ENCODE measurements at regions not wholly inside any gene's neighbourhood (a gene's known extent, or its start where the extent isn't known, plus 50 kb on each side); places are given as distances from the start of the nearest gene placed in this dataset.

DNA sequence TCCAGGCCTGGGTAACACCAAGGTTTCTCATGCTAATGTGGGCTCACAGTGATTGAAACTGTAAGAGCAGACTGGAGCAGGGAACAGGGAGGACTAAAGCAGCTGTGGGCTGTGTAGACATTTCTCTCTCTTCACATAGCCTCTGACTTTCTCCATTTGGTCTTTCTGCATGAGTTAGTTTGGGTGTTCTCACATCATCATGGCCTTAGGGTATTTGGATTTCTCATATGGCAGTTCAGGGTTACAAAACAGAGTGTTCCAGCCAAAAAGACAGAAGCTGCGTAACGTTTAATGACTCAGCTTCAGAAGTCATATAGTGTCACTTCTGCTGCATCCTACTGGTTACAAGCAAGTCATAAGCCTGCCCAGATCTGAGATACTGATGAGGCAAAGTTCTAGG lies 52.0 kb upstream of the OSBPL8 start:
- no peak for DNase-seq
- Mint-ChIP-seq H3K27me3 (ENCODE audit: low read depth) (no peaks in the 10 kb centered on the region), H3K4me1 (ENCODE audit: low read depth) (no peaks in the 10 kb centered on the region), H3K36me3 (ENCODE audit: insufficient read depth in 2 of 2) (no peaks in the 10 kb centered on the region), H3K27ac (no peak overlapping the region), H3K9me3 (no peaks in the 10 kb centered on the region), H3K4me3 (no peak overlapping the region)
- ATAC-seq (replicated peaks in 1 of 2) = peak in 1 of 2 donors; percentile 19

DNA sequence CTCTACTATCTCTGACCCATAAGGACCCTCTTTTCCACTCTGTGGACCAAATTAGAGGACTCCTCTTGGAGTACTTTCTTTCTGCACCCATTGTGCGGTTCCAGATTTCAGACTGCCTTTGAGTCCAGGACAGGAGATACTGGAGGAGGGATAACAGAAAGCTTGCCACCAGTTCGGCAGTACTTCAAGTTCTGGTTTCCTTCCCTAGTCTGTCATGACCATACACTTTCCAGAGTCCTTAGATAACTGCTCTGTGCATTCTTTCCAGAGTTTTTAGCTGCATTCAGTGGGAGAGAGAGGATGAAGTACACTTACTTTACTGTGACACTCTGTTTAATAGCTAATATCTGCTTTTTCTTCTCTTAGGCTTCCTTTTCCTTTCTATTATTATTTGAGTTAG lies 54.8 kb upstream of the OSBPL8 start:
- DNase-seq = no peak
- ATAC-seq (replicated peaks in 1 of 2) = no peak
- Mint-ChIP-seq H3K4me3 (no peak overlapping the region), H3K27ac (no peak overlapping the region), H3K9me3 (no peaks in the 10 kb centered on the region), H3K27me3 (ENCODE audit: low read depth) (no peaks in the 10 kb centered on the region), H3K4me1 (ENCODE audit: low read depth) (no peaks in the 10 kb centered on the region), H3K36me3 (ENCODE audit: insufficient read depth in 2 of 2) (no peaks in the 10 kb centered on the region)

DNA sequence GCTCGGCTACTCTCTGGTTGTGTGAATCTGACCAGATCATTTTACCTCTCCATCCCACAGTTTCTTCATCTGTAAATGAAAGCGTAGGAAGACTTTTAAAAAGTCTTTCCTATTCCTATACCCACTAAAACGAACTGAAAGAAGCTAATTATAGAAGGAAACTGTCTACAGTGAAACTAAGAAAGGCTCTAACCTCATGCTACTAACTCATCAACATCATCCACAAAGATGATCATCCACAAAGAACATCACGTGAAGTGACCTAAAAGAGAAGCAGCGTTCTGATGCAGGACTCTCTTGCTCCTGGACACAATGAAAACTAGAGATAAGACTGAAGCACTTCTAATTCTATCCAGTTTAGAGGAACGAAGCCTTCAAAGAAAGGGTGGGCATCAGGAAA lies 58.5 kb upstream of the OSBPL8 start:
- DNase-seq (no peak), ATAC-seq (replicated peaks in 1 of 2) (no peak)
- Mint-ChIP-seq H3K4me1 (ENCODE audit: low read depth) (peaks cover 7% of the 10 kb centered on the region), H3K27me3 (ENCODE audit: low read depth) (no peaks in the 10 kb centered on the region), H3K36me3 (ENCODE audit: insufficient read depth in 2 of 2) (no peaks in the 10 kb centered on the region), H3K27ac (no peak overlapping the region), H3K9me3 (no peaks in the 10 kb centered on the region), H3K4me3 (no peak overlapping the region)

DNA sequence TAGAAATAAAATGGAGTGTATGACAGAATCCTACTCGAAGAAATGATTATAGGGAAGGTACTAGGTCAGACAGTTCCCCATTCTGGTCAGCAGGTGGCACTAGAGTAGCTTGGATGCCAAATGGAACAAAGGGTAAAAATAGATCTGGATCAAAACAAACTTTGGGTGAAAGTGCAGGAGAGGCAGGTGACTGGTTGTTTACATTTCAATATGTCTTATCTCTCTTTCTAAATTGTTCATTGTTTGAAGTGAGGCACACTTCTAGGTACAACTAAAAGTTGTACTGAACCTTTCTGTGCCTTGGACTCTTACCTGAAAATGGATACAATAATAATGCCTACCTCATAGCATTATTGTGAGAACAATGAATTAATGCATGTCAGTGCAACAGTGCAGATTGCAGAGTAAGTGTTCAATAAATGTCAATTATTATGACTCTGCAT lies 62.0 kb upstream of the OSBPL8 start:
- Mint-ChIP-seq H3K4me3 (no peak overlapping the region), H3K9me3 (no peaks in the 10 kb centered on the region), H3K36me3 (ENCODE audit: insufficient read depth in 2 of 2) (no peaks in the 10 kb centered on the region), H3K27ac (no peak overlapping the region), H3K4me1 (ENCODE audit: low read depth) (peaks cover 7% of the 10 kb centered on the region), H3K27me3 (ENCODE audit: low read depth) (no peaks in the 10 kb centered on the region)
- DNase-seq (peak; percentile 65 to 69), ATAC-seq (replicated peaks in 1 of 2) (peak; percentile 76 to 79)

DNA sequence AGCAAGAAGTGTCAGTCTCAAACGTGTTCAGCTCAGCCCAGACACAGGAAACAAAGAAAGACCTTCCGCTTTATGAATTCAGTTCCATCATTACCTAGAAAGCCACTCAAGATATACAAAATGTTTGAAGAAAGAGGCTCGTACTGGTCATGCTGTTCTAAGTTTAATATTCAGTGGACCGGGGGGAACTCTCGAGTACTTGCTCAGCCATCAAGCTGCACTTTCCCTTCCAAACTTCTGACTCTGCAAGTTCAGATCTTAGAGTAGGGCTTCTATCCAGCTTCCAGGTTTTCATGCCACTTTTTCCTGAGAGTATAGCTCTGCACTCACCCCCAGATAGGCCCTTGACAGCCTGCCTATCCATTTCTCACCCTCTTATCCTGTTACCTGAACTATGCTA lies 62.8 kb upstream of the OSBPL8 start:
- Mint-ChIP-seq H3K4me3 (no peak overlapping the region), H3K27ac (no peak overlapping the region), H3K36me3 (ENCODE audit: insufficient read depth in 2 of 2) (no peaks in the 10 kb centered on the region), H3K9me3 (no peaks in the 10 kb centered on the region), H3K4me1 (ENCODE audit: low read depth) (peaks cover 7% of the 10 kb centered on the region), H3K27me3 (ENCODE audit: low read depth) (no peaks in the 10 kb centered on the region)
- ATAC-seq (replicated peaks in 1 of 2) (no peak), DNase-seq (no peak)

DNA sequence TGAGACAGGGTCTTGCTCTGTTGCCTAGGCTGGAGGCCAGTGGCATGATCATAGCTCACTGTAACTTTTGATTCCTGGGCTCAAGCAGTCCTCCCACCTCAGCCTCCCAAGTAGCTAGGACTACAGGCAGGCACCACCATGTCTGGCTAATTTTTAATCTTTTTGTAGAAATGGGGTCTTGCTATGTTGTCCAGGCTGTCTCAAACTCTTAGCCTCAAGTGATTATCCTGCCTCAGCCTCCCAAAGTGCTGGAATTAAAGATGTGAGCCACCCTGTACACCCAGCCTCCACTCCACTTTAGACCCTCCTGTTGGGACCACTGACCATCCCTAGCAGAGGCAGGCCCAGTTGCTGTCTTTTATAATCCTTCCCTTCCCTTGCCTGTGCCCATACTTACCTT lies 63.3 kb upstream of the OSBPL8 start:
- no peaks in the 10 kb centered on the region for H3K36me3 Mint-ChIP-seq (ENCODE audit: insufficient read depth in 2 of 2)
- no peak for ATAC-seq (replicated peaks in 1 of 2)
- H3K27me3 Mint-ChIP-seq (ENCODE audit: low read depth) = no peaks in the 10 kb centered on the region
- H3K27ac Mint-ChIP-seq = no peak overlapping the region
- no peak overlapping the region for H3K4me3 Mint-ChIP-seq
- H3K4me1 Mint-ChIP-seq (ENCODE audit: low read depth) = peaks cover 7% of the 10 kb centered on the region
- H3K9me3 Mint-ChIP-seq = no peaks in the 10 kb centered on the region
- no peak for DNase-seq

GRCh38 chr12:76623931-76624330 lies 64.4 kb upstream of the OSBPL8 start:
- Mint-ChIP-seq H3K4me1 (ENCODE audit: low read depth) (peaks cover 7% of the 10 kb centered on the region), H3K27ac (no peak overlapping the region), H3K4me3 (no peak overlapping the region), H3K9me3 (no peaks in the 10 kb centered on the region), H3K27me3 (ENCODE audit: low read depth) (no peaks in the 10 kb centered on the region), H3K36me3 (ENCODE audit: insufficient read depth in 2 of 2) (no peaks in the 10 kb centered on the region)
- no peak for DNase-seq
- no peak for ATAC-seq (replicated peaks in 1 of 2)

GRCh38 chr12:76627346-76628135 lies 68.0 kb upstream of the OSBPL8 start:
- H3K27ac Mint-ChIP-seq = no peak overlapping the region
- H3K27me3 Mint-ChIP-seq (ENCODE audit: low read depth) = no peaks in the 10 kb centered on the region
- ATAC-seq (replicated peaks in 1 of 2) (no peak), DNase-seq (no peak)
- no peaks in the 10 kb centered on the region for H3K36me3 Mint-ChIP-seq (ENCODE audit: insufficient read depth in 2 of 2)
- H3K4me1 Mint-ChIP-seq (ENCODE audit: low read depth) = no peaks in the 10 kb centered on the region
- H3K4me3 Mint-ChIP-seq = no peak overlapping the region
- H3K9me3 Mint-ChIP-seq = no peaks in the 10 kb centered on the region

GRCh38 chr12:76628745-76629144 lies 69.2 kb upstream of the OSBPL8 start:
- Mint-ChIP-seq H3K9me3 (no peaks in the 10 kb centered on the region), H3K4me1 (ENCODE audit: low read depth) (no peaks in the 10 kb centered on the region), H3K27me3 (ENCODE audit: low read depth) (no peaks in the 10 kb centered on the region), H3K27ac (no peak overlapping the region), H3K4me3 (no peak overlapping the region), H3K36me3 (ENCODE audit: insufficient read depth in 2 of 2) (no peaks in the 10 kb centered on the region)
- no peak for ATAC-seq (replicated peaks in 1 of 2)
- no peak for DNase-seq

DNA sequence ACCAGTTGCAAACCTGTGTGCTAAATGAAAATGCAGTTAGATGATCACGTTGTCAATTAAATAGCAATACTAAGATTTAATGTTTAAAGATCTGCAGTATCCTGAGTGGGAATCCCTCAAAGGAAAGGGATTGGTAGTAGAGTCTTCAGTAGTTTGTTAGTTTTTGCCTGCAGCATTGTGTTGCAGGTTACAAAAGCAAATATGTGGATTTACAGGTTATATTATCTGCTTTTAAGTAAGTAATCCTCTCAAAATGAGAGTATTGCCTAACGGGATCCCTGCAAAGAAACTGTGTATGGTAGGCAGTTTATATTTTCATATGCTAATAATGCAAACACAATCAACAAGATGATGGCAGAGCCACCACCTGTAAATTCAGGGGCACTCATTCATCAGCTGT lies 72.2 kb upstream of the OSBPL8 start:
- H3K27ac Mint-ChIP-seq = no peak overlapping the region
- peaks cover 10% of the 10 kb centered on the region for H3K4me1 Mint-ChIP-seq (ENCODE audit: low read depth)
- H3K4me3 Mint-ChIP-seq = no peak overlapping the region
- ATAC-seq (replicated peaks in 1 of 2) (no peak), DNase-seq (no peak)
- no peaks in the 10 kb centered on the region for H3K36me3 Mint-ChIP-seq (ENCODE audit: insufficient read depth in 2 of 2)
- H3K9me3 Mint-ChIP-seq = no peaks in the 10 kb centered on the region
- no peaks in the 10 kb centered on the region for H3K27me3 Mint-ChIP-seq (ENCODE audit: low read depth)

- DNase-seq (no peak), ATAC-seq (replicated peaks in 1 of 2) (no peak)
- no peaks in the 10 kb centered on the region for H3K36me3 Mint-ChIP-seq (ENCODE audit: insufficient read depth in 2 of 2)
- no peak overlapping the region for H3K27ac Mint-ChIP-seq
- H3K9me3 Mint-ChIP-seq = no peaks in the 10 kb centered on the region
- peaks cover 15% of the 10 kb centered on the region for H3K4me1 Mint-ChIP-seq (ENCODE audit: low read depth)
- no peaks in the 10 kb centered on the region for H3K27me3 Mint-ChIP-seq (ENCODE audit: low read depth)
- H3K4me3 Mint-ChIP-seq = no peak overlapping the region
Measured at GRCh38 chr12:76633415-76633814, 73.8 kb upstream of the OSBPL8 start.

- H3K27me3 Mint-ChIP-seq (ENCODE audit: low read depth) = no peaks in the 10 kb centered on the region
- no peaks in the 10 kb centered on the region for H3K36me3 Mint-ChIP-seq (ENCODE audit: insufficient read depth in 2 of 2)
- peaks cover 15% of the 10 kb centered on the region for H3K4me1 Mint-ChIP-seq (ENCODE audit: low read depth)
- ATAC-seq (replicated peaks in 1 of 2) (no peak), DNase-seq (no peak)
- H3K27ac Mint-ChIP-seq = no peak overlapping the region
- H3K9me3 Mint-ChIP-seq = no peaks in the 10 kb centered on the region
- no peak overlapping the region for H3K4me3 Mint-ChIP-seq
Measured at GRCh38 chr12:76634133-76634532, 74.6 kb upstream of the OSBPL8 start.

- peak; percentile 69 to 80 for ATAC-seq (replicated peaks in 1 of 2)
- Mint-ChIP-seq H3K9me3 (no peaks in the 10 kb centered on the region), H3K36me3 (ENCODE audit: insufficient read depth in 2 of 2) (no peaks in the 10 kb centered on the region), H3K27ac (no peak overlapping the region), H3K27me3 (ENCODE audit: low read depth) (no peaks in the 10 kb centered on the region), H3K4me1 (ENCODE audit: low read depth) (peaks cover 15% of the 10 kb centered on the region), H3K4me3 (no peak overlapping the region)
- no peak for DNase-seq
Measured at GRCh38 chr12:76636121-76636692, 76.6 kb upstream of the OSBPL8 start.

- no peak for DNase-seq
- ATAC-seq (replicated peaks in 1 of 2) = no peak
Measured at GRCh38 chr12:76637807-76638206, 78.2 kb upstream of the OSBPL8 start.

More at GRCh38 chr12:76637807-76638206, 78.2 kb upstream of the OSBPL8 start:
- no peaks in the 10 kb centered on the region for H3K9me3 Mint-ChIP-seq
- H3K36me3 Mint-ChIP-seq (ENCODE audit: insufficient read depth in 2 of 2) = no peaks in the 10 kb centered on the region
- peaks cover 15% of the 10 kb centered on the region for H3K4me1 Mint-ChIP-seq (ENCODE audit: low read depth)
- H3K4me3 Mint-ChIP-seq = no peak overlapping the region
- no peak overlapping the region for H3K27ac Mint-ChIP-seq
- no peaks in the 10 kb centered on the region for H3K27me3 Mint-ChIP-seq (ENCODE audit: low read depth)

Measured in activated T-cell treated with anti-CD3 and anti-CD28 coated beads, Interleukin-2, amount 50 U/mL, for 72 hours (primary cell).